Hepatocyte (in vitro differentiated cells): ENCODE measurements at regions not wholly inside any gene's neighbourhood (a gene's known extent, or its start where the extent isn't known, plus 50 kb on each side); places are given as distances from the start of the nearest gene placed in this dataset.

ENCODE experiments used
- CTCF ChIP-seq: fragments of 200-600 bp; sonication (generic); IDR thresholded peaks from 2 replicates; pipeline ENCODE4 v1.5.1; 2016; ENCODE audit warnings: antibody characterized with exemption, mild to moderate bottlenecking; ENCODE audit not compliant: poor library complexity
- EZH2phosphoT487 ChIP-seq: fragments of 200-600 bp; sonication (generic); IDR thresholded peaks from one replicate; pipeline ENCODE4 v1.6.1; 2018; ENCODE audit warnings: antibody characterized with exemption, mild to moderate bottlenecking, low read depth, moderate library complexity; ENCODE audit not compliant: unreplicated experiment, severe bottlenecking

GRCh38 chr4:106707776-106708463 is 328.2 kb downstream of the DKK2 start:
- TF ChIP-seq CTCF (no peak), EZH2phosphoT487 (no peak)
